ENCODE measurements at regions not wholly inside any gene's neighbourhood (a gene's known extent, or its start where the extent isn't known, plus 50 kb on each side); places are given as distances from the start of the nearest gene placed in this dataset.
"Not testable (repeated sequence)": the region's sequence is repeated elsewhere in the genome, so short reads cannot be mapped to it uniquely, and the experiment has no call there.

GRCh38 chr18:49694402-49694801 lies 118.9 kb downstream of the ACAA2 start:
- Histone ChIP-seq H3K9me3 (ENCODE audit: control insufficient read depth, insufficient read depth, low read length) (no peaks in the 10 kb centered on the region), H3K9ac (ENCODE audit: low read depth, low read length) (no peak overlapping the region), H3K27ac (ENCODE audit: low read depth, low read length) (no peak overlapping the region), H3K4me1 (ENCODE audit: control insufficient read depth, insufficient read depth, low read length) (peaks cover 4% of the 10 kb centered on the region; the same call in 1 of the 2 replicates), H3K4me3 (ENCODE audit: low read depth, low read length) (no peak overlapping the region), H3K36me3 (ENCODE audit: control insufficient read depth, insufficient read depth, low read length) (no peaks in the 10 kb centered on the region), H3K27me3 (ENCODE audit: control insufficient read depth, insufficient read depth, low read length) (no peaks in the 10 kb centered on the region)

GRCh38 chr18:49693717-49694005 lies 119.7 kb downstream of the ACAA2 start:
- Histone ChIP-seq H3K27me3 (ENCODE audit: control insufficient read depth, insufficient read depth, low read length) (no peaks in the 10 kb centered on the region), H3K27ac (ENCODE audit: low read depth, low read length) (no peak overlapping the region), H3K9ac (ENCODE audit: low read depth, low read length) (no peak overlapping the region), H3K4me3 (ENCODE audit: low read depth, low read length) (no peak overlapping the region), H3K36me3 (ENCODE audit: control insufficient read depth, insufficient read depth, low read length) (no peaks in the 10 kb centered on the region), H3K9me3 (ENCODE audit: control insufficient read depth, insufficient read depth, low read length) (no peaks in the 10 kb centered on the region), H3K4me1 (ENCODE audit: control insufficient read depth, insufficient read depth, low read length) (peaks cover 4% of the 10 kb centered on the region; the same call in 1 of the 2 replicates)

GRCh38 chr18:49692906-49693716 lies 120.2 kb downstream of the ACAA2 start:
- Histone ChIP-seq H3K4me3 (ENCODE audit: low read depth, low read length) (no peak overlapping the region), H3K4me1 (ENCODE audit: control insufficient read depth, insufficient read depth, low read length) (peaks cover 4% of the 10 kb centered on the region; the same call in 1 of the 2 replicates), H3K27ac (ENCODE audit: low read depth, low read length) (no peak overlapping the region), H3K9ac (ENCODE audit: low read depth, low read length) (no peak overlapping the region), H3K27me3 (ENCODE audit: control insufficient read depth, insufficient read depth, low read length) (no peaks in the 10 kb centered on the region), H3K9me3 (ENCODE audit: control insufficient read depth, insufficient read depth, low read length) (no peaks in the 10 kb centered on the region), H3K36me3 (ENCODE audit: control insufficient read depth, insufficient read depth, low read length) (no peaks in the 10 kb centered on the region)

GRCh38 chr18:49691177-49691608 lies 122.1 kb downstream of the ACAA2 start:
- no peak overlapping the region for H3K4me3 ChIP-seq (ENCODE audit: low read depth, low read length)
- no peak overlapping the region for H3K9ac ChIP-seq (ENCODE audit: low read depth, low read length)
- H3K27ac ChIP-seq (ENCODE audit: low read depth, low read length): no peak overlapping the region
- H3K4me1 ChIP-seq (ENCODE audit: control insufficient read depth, insufficient read depth, low read length): no peaks in the 10 kb centered on the region
- no peaks in the 10 kb centered on the region for H3K27me3 ChIP-seq (ENCODE audit: control insufficient read depth, insufficient read depth, low read length)
- H3K36me3 ChIP-seq (ENCODE audit: control insufficient read depth, insufficient read depth, low read length): no peaks in the 10 kb centered on the region
- no peaks in the 10 kb centered on the region for H3K9me3 ChIP-seq (ENCODE audit: control insufficient read depth, insufficient read depth, low read length)

- Histone ChIP-seq H3K9ac (ENCODE audit: low read depth, low read length) (no peak overlapping the region), H3K27ac (ENCODE audit: low read depth, low read length) (no peak overlapping the region)
These were observed 123.0 kb downstream of the ACAA2 start for GRCh38 chr18:49690312-49690711.

GRCh38 chr18:49685231-49685942 lies 123.5 kb downstream of the LIPG start:
- H3K4me1 ChIP-seq (ENCODE audit: control insufficient read depth, insufficient read depth, low read length): no peaks in the 10 kb centered on the region
- H3K9me3 ChIP-seq (ENCODE audit: control insufficient read depth, insufficient read depth, low read length): no peaks in the 10 kb centered on the region
- H3K27ac ChIP-seq (ENCODE audit: low read depth, low read length): no peak overlapping the region
- H3K4me3 ChIP-seq (ENCODE audit: low read depth, low read length): no peak overlapping the region
- H3K27me3 ChIP-seq (ENCODE audit: control insufficient read depth, insufficient read depth, low read length): no peaks in the 10 kb centered on the region
- H3K9ac ChIP-seq (ENCODE audit: low read depth, low read length): no peak overlapping the region
- H3K36me3 ChIP-seq (ENCODE audit: control insufficient read depth, insufficient read depth, low read length): no peaks in the 10 kb centered on the region

More at GRCh38 chr18:49690312-49690711, 123.0 kb downstream of the ACAA2 start:
- no peaks in the 10 kb centered on the region for H3K27me3 ChIP-seq (ENCODE audit: control insufficient read depth, insufficient read depth, low read length)
- no peak overlapping the region for H3K4me3 ChIP-seq (ENCODE audit: low read depth, low read length)
- H3K36me3 ChIP-seq (ENCODE audit: control insufficient read depth, insufficient read depth, low read length): no peaks in the 10 kb centered on the region
- no peaks in the 10 kb centered on the region for H3K4me1 ChIP-seq (ENCODE audit: control insufficient read depth, insufficient read depth, low read length)
- no peaks in the 10 kb centered on the region for H3K9me3 ChIP-seq (ENCODE audit: control insufficient read depth, insufficient read depth, low read length)

GRCh38 chr18:49682803-49683190 lies 120.9 kb downstream of the LIPG start:
- not testable (repeated sequence) for H3K27ac ChIP-seq (ENCODE audit: low read depth, low read length); H3K4me1 ChIP-seq (ENCODE audit: control insufficient read depth, insufficient read depth, low read length); H3K27me3 ChIP-seq (ENCODE audit: control insufficient read depth, insufficient read depth, low read length); H3K9ac ChIP-seq (ENCODE audit: low read depth, low read length); H3K36me3 ChIP-seq (ENCODE audit: control insufficient read depth, insufficient read depth, low read length); H3K4me3 ChIP-seq (ENCODE audit: low read depth, low read length); H3K9me3 ChIP-seq (ENCODE audit: control insufficient read depth, insufficient read depth, low read length)

- H3K9me3 ChIP-seq (ENCODE audit: control insufficient read depth, insufficient read depth, low read length): no peaks in the 10 kb centered on the region
- H3K9ac ChIP-seq (ENCODE audit: low read depth, low read length): no peak overlapping the region
- no peaks in the 10 kb centered on the region for H3K4me1 ChIP-seq (ENCODE audit: control insufficient read depth, insufficient read depth, low read length)
- H3K27ac ChIP-seq (ENCODE audit: low read depth, low read length): no peak overlapping the region
- H3K4me3 ChIP-seq (ENCODE audit: low read depth, low read length): no peak overlapping the region
- H3K27me3 ChIP-seq (ENCODE audit: control insufficient read depth, insufficient read depth, low read length): no peaks in the 10 kb centered on the region
- no peaks in the 10 kb centered on the region for H3K36me3 ChIP-seq (ENCODE audit: control insufficient read depth, insufficient read depth, low read length)
These were observed 120.4 kb downstream of the LIPG start for GRCh38 chr18:49682173-49682802.

GRCh38 chr18:49681387-49681786 lies 119.5 kb downstream of the LIPG start:
- Histone ChIP-seq H3K4me3 (ENCODE audit: low read depth, low read length) (no peak overlapping the region), H3K36me3 (ENCODE audit: control insufficient read depth, insufficient read depth, low read length) (no peaks in the 10 kb centered on the region), H3K9ac (ENCODE audit: low read depth, low read length) (no peak overlapping the region), H3K27me3 (ENCODE audit: control insufficient read depth, insufficient read depth, low read length) (no peaks in the 10 kb centered on the region), H3K4me1 (ENCODE audit: control insufficient read depth, insufficient read depth, low read length) (no peaks in the 10 kb centered on the region), H3K9me3 (ENCODE audit: control insufficient read depth, insufficient read depth, low read length) (no peaks in the 10 kb centered on the region), H3K27ac (ENCODE audit: low read depth, low read length) (no peak overlapping the region)

- Histone ChIP-seq H3K4me1 (ENCODE audit: control insufficient read depth, insufficient read depth, low read length) (no peaks in the 10 kb centered on the region), H3K4me3 (ENCODE audit: low read depth, low read length) (no peak overlapping the region), H3K9ac (ENCODE audit: low read depth, low read length) (no peak overlapping the region), H3K36me3 (ENCODE audit: control insufficient read depth, insufficient read depth, low read length) (no peaks in the 10 kb centered on the region), H3K27me3 (ENCODE audit: control insufficient read depth, insufficient read depth, low read length) (no peaks in the 10 kb centered on the region), H3K27ac (ENCODE audit: low read depth, low read length) (no peak overlapping the region), H3K9me3 (ENCODE audit: control insufficient read depth, insufficient read depth, low read length) (no peaks in the 10 kb centered on the region)
These were observed 116.6 kb downstream of the LIPG start for GRCh38 chr18:49678440-49678839.
